ENCODE measurements at regions not wholly inside any gene's neighbourhood (a gene's known extent, or its start where the extent isn't known, plus 50 kb on each side); places are given as distances from the start of the nearest gene placed in this dataset.

- TF ChIP-seq POLR2A (IDR thresholded peaks at IDR 0.05; ENCODE audit: low read length): no peak
- no peak for TF ChIP-seq CBX2 (IDR thresholded peaks at IDR 0.05; ENCODE audit: borderline replicate concordance, low read depth)
Observed at GRCh38 chr10:90171014-90171722, 469.8 kb downstream of the KIF20B start.
